SK-MEL-5 (cell line): ENCODE measurements at regions not wholly inside any gene's neighbourhood (a gene's known extent, or its start where the extent isn't known, plus 50 kb on each side); places are given as distances from the start of the nearest gene placed in this dataset.
"Not testable (repeated sequence)": the region's sequence is repeated elsewhere in the genome, so short reads cannot be mapped to it uniquely, and the experiment has no call there.

Source experiments
- DNase-seq: peaks from one replicate; pipeline ENCODE4 v3.0.0-alpha.2; 2016; ENCODE audit warnings: low read depth, low spot score
- in situ Hi-C: cut with HindIII; loops from 2 replicates; pipeline ENCODE4 v1.10.0; 2016; ENCODE audit warnings: low sequenced_read_pairs, high pct_unique_total_duplicates, low pct_unique_long_range_greater_than_20kb

- in situ Hi-C loops = no loop called here
- no peak for DNase-seq
Observed at GRCh38 chr15:59812889-59813288, 123.8 kb upstream of the BNIP2 start.

- in situ Hi-C loops = no loop called here
- no peak for DNase-seq
Observed at GRCh38 chr15:59812250-59812870, 123.2 kb upstream of the BNIP2 start.

DNA sequence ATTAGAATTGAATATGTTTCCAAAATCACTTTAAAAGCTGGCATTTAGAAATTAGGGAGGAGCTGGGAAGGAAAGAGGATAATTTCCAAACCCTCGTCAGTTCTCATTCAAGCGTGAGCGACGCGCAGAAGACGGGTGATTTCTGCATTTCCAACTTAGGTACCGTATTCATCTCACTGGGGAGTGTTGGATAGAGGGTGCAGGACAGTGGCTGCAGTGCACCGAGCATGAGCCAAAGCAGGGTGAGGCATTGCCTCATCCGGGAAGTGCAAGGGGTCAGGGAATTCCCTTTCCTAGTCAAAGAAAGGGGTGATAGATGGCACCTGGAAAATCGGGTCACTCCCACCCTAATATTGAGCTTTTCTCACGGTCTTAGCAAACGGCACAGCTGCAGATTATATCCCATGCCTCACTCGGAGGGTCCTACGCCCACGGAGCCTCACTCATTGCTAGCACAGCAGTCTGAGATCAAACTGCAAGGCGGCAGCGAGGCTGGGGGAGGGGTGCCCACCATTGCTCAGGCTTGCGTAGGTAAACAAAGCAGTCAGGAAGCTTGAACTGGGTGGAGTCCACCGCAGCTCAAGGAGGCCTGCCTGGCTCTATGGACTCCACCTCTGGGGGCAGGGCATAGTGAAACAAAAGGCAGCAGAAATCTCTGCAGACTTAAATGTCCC, 114.3 kb upstream of the BNIP2 start:
- in situ Hi-C loops, DNase-seq: not testable (repeated sequence)

- in situ Hi-C loops = no loop called here
Observed at GRCh38 chr15:59801649-59802048, 112.5 kb upstream of the BNIP2 start.

GRCh38 chr15:59798605-59798917, 109.4 kb upstream of the BNIP2 start:
- in situ Hi-C loops = no loop called here
- no peak for DNase-seq

More at GRCh38 chr15:59801649-59802048, 112.5 kb upstream of the BNIP2 start:
- no peak for DNase-seq

DNA sequence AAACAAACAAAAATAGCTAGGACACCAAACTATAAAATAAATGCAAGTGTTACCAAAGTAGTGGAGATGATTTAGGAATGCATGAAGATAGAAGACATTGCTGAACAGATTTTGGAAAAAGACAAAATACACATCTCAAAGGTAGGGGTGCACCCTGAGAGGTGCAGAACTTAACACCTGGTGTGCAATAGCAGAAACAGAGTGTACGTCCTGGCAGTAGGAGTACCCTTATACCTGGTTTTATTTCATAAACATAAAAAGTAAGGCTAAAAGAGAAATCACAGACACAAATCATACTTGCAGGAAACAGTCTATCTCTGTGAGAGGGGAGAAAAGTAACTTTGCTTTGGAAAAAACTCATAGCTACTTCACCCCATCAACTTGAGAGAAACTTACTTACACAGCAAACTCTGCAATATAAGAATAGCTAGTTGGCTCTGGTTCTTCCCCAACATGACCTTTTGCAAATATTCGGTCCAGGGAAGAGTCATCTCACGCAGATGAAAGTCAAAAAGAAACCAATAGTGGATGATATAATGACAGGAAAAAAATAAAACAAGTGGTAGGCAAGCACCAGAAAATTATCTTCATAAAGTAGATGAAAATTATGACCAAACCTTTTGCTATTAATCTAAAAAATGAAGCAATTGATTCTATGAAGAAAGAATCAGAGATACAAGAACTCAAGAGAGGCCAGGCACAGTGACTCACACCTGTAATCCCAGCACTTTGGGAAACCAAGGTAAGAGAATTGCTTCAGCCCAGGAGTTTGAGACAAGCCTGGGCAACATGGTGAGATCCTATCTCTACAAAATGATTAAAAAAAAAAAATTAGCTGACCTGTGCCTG, 108.9 kb upstream of the BNIP2 start:
- no peak for DNase-seq
- in situ Hi-C loops = no loop called here

GRCh38 chr15:59794229-59794886, 105.2 kb upstream of the BNIP2 start:
- in situ Hi-C loops = no loop called here

DNA sequence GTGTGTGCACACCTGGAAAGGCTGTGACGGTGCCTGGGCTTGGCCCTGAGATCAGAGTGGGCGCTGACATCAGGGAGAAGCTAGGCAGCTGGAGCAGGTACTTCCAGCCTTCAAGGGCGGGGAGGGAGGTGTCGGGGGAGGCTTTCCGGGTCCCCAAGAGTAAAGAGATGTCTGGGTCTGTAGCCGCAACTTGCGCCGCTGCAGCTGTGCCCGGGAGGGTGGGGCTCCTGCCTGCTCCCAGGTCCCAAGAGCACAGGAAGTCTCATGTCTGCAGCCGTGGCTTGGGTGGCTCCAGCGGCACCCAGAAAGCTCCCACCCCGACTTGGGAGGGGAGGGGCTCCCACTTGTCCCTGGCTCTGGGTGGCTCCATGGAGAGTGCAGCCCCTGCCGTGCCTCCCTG, 103.2 kb upstream of the BNIP2 start:
- in situ Hi-C loops = no loop called here
- no peak for DNase-seq

More at GRCh38 chr15:59794229-59794886, 105.2 kb upstream of the BNIP2 start:
- no peak for DNase-seq

GRCh38 chr15:59791755-59792154, 102.6 kb upstream of the BNIP2 start:
- no peak for DNase-seq
- in situ Hi-C loops = no loop called here

- DNase-seq = no peak
- in situ Hi-C loops = no loop called here
Observed at GRCh38 chr15:59791079-59791478, 102.0 kb upstream of the BNIP2 start.

DNA sequence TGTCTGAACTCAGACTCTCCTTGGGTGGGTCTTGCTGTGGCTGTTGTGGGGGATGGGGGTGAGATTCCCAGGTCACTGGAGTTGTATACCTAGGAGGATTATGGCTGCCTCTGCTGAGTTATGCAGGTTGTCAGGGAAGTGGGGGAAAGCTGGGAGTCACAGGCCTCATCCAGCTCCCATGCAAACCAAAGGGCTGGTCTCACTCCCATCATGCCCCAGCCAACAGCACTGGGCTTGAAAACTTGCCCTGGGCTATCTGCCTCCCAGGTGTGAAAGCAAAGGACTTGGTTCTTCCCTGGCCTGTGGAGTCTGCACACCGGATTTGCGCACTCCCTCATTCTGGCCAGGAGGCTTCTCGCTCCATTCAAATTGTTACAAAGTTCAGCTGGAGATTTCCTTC, 97.3 kb upstream of the BNIP2 start:
- in situ Hi-C loops, DNase-seq: not testable (repeated sequence)

DNA sequence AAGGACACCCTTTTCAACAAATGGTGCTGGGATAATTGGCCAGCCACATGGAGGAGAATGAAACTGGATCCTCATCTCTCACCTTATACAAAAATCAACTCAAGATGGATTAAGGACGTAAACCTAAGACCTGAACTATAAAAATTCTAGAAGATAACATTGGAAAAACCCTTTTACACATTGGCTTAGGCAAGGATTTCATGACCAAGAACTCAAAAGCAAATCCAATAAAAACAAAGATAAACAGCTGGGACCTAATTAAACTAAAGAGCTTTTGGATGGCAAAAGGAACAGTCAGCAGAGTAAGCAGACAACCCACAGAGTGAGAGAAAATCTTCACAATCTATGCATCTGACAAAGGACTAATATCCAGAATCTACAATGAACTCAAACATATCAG, 96.9 kb upstream of the BNIP2 start:
- DNase-seq, in situ Hi-C loops: not testable (repeated sequence)

GRCh38 chr15:59783774-59784520, 94.8 kb upstream of the BNIP2 start:
- DNase-seq, in situ Hi-C loops: not testable (repeated sequence)

DNA sequence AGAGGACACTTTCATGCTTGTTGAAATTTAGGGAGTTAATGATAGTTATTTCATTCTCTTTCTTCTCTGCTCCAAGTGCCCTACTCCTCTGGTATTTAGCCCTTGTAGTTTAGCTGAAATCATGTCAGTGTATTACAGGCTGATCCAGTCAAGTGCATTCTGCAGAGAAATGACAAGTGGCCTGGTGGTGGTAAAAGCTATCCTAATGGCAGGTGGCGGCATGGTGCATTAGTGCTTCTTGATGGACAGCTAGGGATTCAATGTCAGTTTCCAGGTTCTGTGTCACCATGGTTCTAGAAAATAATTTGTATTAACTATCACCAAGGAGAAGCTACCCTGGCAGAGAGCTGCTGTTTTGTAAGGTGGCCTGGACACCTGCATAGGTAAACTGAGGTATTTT, 90.0 kb upstream of the BNIP2 start:
- DNase-seq = no peak
- in situ Hi-C loops = no loop called here

DNA sequence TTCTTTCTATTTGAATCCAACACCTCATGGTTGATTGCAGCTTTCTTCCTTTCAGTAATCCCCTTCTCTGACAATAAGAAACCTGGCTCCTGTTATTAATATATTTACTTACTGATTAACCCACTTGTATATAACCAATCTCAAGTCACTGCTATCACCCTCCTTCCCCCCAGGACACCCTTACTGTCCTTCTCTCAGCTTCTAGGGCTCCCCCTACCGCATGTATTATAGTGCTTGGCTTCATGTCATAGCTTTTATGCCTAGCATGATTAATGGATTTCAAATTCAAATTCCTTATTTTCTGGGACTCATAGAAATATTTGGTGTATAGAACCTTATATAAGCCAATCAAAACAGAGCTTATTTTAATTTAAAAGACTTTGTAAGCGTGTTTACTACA, 75.7 kb upstream of the BNIP2 start:
- peak; percentile 33 for DNase-seq
- in situ Hi-C loops = no loop called here

DNA sequence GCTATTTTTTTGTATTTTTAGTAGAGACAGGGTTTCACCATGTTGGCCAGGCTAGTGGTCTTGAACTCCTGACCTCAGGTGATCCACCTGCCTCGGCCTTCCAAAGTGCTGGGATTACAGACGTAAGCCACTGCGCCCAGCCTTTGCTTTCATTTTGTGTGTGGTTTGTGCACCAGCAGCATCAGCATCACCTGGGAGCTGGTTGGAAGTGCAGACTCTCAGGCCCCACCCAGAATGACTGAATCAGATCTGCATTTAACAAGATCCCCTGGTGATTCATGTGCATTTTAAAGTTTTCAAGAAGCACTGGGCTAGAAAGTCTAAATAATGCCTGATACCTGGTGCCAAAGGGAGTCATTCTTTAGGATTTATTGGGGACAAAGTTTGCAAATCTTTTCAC, 73.4 kb upstream of the BNIP2 start:
- in situ Hi-C loops = no loop called here
- DNase-seq = no peak

DNA sequence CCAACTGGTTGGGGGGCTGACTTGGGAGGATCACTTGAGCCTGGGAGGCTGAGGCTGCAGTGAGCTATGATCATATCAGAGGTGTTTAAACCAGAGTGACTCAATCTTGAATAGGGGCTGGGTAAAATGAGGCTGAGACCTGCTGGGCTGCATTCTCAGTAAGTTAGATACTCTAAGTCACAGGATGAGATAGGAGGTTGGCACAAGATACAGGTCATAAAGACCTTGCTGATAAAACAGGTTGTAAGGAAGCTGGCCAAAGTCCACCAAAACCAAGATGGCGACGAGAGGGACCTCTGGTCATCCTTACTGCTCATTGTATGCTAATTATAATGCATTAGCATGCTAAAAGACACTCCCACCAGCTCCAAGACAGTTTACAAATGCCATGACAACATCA, 71.1 kb upstream of the BNIP2 start:
- in situ Hi-C loops, DNase-seq: not testable (repeated sequence)
